ENCODE measurements at regions not wholly inside any gene's neighbourhood (a gene's known extent, or its start where the extent isn't known, plus 50 kb on each side); places are given as distances from the start of the nearest gene placed in this dataset.
"Not testable (repeated sequence)": the region's sequence is repeated elsewhere in the genome, so short reads cannot be mapped to it uniquely, and the experiment has no call there.

- no peak for DNase-seq (ENCODE audit: low read depth)
Measured at GRCh38 chr9:38255599-38255998, 136.9 kb upstream of the ALDH1B1 start.

DNA sequence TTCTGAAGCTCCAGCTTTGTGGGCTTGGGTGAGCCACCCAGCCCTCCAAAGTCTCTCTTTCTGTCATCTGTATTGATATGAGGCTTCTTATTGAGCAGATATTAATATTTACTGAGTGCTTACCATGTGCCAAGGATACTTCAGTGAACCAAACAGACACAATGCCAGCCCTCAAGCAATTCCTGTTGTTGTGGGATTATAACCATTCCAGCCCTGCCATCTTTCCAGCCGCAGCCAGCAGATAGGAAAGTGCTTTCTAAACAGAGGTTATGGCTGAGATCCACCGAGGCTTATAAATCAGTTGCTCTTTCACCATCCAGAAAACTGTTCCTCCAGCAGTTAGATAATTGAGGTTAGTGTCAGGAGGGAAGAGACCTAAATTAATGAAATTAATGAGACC lies 137.7 kb upstream of the ALDH1B1 start:
- no peak for DNase-seq (ENCODE audit: low read depth)

DNA sequence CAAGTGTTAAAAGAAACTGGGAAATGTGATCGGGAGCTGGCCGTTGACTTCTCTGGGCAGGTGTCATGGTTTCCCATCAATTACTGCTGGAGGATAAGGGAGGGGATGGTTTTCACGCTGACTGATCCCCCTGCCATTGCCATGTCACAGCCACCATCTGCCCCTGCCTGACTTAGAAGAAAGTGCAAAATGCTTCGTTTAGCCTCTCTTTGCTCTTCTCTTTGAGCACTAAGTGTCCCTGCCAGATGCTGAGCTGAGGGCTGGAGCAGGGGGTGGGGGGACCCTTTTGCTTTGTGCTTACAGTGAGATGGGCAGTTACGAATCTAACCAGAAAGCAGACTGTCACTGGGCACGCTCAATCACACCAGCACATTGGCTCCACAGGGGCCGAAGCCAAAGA lies 138.4 kb upstream of the ALDH1B1 start:
- no peak for DNase-seq (ENCODE audit: low read depth)

GRCh38 chr9:38253200-38253599 lies 139.3 kb upstream of the ALDH1B1 start:
- no peak for DNase-seq (ENCODE audit: low read depth)

- no peak for DNase-seq (ENCODE audit: low read depth)
Measured at GRCh38 chr9:38251036-38251860, 141.3 kb upstream of the ALDH1B1 start.

GRCh38 chr9:38250279-38251035 lies 142.0 kb upstream of the ALDH1B1 start:
- DNase-seq (ENCODE audit: low read depth) = no peak

DNA sequence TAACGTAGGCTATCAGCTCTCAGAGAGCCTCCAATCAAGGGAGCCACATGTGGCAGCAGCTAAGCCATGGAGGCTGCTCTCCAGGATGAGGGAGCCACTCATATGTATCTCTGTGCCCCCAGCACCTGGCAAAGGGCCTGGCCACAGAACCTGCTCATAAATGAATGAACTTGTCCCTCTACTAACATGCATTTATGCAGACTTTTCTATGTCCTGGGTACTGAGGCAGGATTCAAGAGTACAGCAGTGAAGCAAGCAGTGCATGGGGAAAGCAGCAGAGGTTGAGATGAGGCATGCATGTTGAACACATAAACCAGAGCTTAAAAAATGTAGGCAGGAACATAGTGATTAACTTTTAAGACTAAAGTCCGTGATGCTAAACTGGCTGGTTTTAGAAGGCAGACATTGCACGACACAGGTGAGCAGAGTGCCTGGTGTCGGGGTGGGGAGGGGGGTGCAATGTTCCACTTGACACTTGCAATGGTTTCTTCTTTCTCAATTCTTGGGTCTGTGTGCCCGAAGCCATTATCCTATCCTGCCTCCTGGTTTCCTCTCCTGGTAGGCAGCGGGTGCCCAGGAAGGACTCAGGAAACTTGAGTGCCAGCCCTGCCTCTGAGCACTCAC lies 142.8 kb upstream of the ALDH1B1 start:
- DNase-seq (ENCODE audit: low read depth) = no peak

- DNase-seq (ENCODE audit: low read depth) = no peak
Measured at GRCh38 chr9:38249049-38249448, 143.5 kb upstream of the ALDH1B1 start.

DNA sequence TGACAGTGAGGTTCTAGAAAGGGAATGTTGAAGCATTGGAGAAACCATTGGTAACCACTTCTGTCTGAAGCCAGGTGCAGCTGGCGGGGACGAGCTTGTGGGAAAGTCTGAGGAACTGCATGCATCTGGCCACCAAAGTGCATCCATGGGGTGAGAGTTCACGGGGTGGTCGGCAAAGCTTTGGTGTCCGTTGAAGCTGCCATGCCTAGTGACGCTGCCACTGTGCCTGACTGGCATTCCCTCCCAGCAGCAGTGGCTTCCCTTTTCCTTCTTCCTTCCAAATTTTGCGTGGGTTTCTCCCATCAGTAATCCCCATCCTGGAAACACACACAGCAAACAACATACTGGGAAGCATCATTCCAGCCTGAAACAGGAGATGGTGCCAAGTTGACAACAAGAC lies 145.7 kb upstream of the ALDH1B1 start:
- DNase-seq (ENCODE audit: low read depth) = no peak

DNA sequence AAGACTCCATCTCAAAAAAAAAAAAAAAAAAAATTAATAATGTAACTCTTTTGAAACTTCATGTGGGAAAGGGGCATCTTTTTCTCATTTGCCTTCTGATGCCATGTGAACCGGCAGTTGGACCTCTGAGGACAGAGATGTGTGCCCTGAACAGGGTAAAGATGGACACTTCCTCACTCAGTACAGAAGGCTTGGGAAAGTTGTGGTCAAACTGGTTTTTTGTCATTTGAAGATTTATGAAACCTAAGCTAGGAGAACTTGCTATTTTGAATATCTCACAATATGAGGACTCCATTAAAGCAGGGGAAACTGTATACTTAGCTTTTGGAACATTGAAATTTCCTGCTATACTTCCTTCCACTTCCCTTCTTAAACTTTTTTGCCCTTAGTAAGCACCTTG lies 147.5 kb upstream of the ALDH1B1 start:
- no peak for DNase-seq (ENCODE audit: low read depth)

DNA sequence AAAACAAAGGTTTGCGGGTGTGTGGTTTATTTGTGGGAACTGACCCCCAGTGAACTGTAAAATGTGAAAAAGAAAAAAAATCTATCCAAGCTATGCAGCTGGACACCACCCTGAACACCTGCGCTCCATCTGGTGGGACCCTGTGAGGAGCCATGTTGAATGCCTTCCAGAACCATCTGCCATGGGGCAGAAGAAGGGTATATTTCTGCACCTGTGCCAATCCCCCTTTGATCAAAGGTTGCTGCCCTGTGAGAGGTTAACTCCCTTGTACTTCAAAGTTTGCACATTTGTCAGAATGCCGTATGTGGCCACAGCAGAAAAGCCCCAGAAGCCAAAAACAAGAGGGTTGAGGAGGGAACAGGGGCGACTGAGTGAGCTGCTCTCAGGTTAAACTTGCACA lies 148.5 kb upstream of the ALDH1B1 start:
- DNase-seq (ENCODE audit: low read depth) = no peak

GRCh38 chr9:38242151-38242550 lies 150.4 kb upstream of the ALDH1B1 start:
- not testable (repeated sequence) for DNase-seq (ENCODE audit: low read depth)

DNA sequence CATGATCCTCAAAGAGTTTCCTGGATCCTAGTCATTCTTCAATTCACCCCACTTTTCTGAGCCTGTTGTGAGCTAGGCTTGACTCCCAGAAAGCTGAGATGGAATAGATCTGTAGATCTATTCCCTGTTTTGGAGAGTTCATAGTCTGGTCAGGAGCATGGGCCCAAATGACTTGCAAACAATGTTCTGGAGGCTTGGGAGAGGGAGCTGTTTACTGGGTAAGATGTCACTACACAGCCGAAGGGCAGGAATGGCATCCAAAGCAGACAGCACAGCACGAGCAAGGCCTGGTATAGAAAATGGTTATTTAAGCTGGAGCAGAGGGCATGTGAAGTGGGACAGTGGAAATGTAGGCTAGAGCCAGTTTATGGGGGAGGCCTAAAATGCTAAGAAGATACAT lies 152.5 kb upstream of the ALDH1B1 start:
- DNase-seq (ENCODE audit: low read depth) = no peak

GRCh38 chr9:38235244-38235643 lies 157.3 kb upstream of the ALDH1B1 start:
- no peak for DNase-seq (ENCODE audit: low read depth)

- DNase-seq (ENCODE audit: low read depth) = no peak
Measured at GRCh38 chr9:38234479-38235170, 157.9 kb upstream of the ALDH1B1 start.

GRCh38 chr9:38233796-38234355 lies 158.6 kb upstream of the ALDH1B1 start:
- DNase-seq (ENCODE audit: low read depth) = no peak

GRCh38 chr9:38233343-38233742 lies 159.2 kb upstream of the ALDH1B1 start:
- DNase-seq (ENCODE audit: low read depth) = no peak

- no peak for DNase-seq (ENCODE audit: low read depth)
Measured at GRCh38 chr9:38232895-38233294, 159.6 kb upstream of the ALDH1B1 start.

DNA sequence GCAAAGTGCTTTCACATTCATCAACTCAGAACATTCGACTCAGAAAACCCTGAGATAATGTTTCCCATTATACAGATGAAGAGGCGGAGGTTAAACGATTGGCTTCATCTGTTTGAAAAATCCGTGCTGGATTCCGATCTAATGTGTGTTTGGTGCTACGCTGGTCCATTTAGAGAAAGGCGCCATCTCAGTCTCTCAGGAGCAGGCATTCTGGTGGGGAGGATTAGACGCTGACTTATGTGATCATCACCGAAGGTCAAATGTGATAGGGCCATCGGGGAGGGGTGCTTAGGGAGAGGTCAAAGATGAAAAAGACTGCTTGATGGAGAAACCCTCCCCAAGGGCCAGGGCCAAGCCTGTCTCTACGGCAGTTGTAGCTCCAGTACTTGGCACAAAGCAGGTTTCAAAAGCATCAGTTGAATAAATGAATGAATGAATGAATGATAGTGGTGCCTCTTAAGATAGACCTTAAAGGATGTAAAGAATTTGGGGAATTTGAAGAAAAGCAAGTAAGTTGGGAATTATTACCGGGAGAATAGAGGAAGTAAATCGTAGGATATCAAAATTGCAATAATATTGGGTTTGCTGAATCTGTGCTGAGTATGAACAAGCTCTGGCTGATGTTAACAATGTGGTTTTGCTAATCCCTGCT lies 160.6 kb upstream of the SHB start:
- DNase-seq (ENCODE audit: low read depth) = no peak

- no peak for DNase-seq (ENCODE audit: low read depth)
Measured at GRCh38 chr9:38229104-38229500, 160.1 kb upstream of the SHB start.

DNA sequence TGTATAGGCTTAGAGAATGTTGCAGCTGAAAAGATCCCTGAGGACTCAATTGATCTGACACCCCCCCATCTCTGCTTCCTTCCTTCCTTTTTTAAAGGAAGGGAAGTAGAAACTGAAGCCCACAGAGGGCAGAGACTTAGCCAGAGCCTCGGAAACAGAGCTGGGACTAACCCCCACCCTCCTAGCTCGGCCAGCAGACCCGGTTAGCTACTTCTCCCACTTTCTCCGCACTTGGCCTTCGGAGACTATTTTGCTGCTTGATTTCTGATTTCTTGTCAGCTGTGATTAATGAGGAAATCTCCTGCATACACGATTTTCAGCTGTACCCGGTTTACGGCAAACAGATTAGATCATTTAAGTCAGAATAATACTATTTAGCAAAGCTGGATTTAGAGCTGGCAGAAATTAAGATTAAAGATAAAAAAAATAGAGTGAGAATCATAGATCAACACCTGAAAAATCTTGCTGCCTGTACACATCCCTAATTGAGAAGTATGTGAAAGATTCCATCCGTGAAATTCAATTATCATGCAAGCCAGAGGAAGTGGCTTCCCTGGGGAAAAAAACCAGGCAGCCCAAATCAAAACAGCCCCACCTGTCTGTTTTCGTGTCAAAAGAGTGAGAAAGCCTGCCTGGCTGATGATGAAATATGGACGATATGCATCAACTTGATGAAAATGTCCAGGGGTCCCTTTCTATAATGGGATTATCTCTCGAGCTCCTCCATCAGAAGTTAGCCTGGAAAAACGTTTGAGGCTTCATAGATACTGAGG lies 159.5 kb upstream of the SHB start:
- no peak for DNase-seq (ENCODE audit: low read depth)
